GM21723 (cell line): ENCODE measurements at regions not wholly inside any gene's neighbourhood (a gene's known extent, or its start where the extent isn't known, plus 50 kb on each side); places are given as distances from the start of the nearest gene placed in this dataset.

ENCODE experiments used
- ATAC-seq: cut with Tn5 transposase; IDR thresholded peaks from one replicate; pipeline ENCODE4 v1.9.1; 2021; ENCODE audit warnings: mild to moderate bottlenecking, moderate library complexity; ENCODE audit not compliant: unreplicated experiment

GRCh38 chr21:26659182-26659581 lies 86.1 kb upstream of the CYYR1 start:
- ATAC-seq = no peak

GRCh38 chr21:26655460-26655859 lies 82.4 kb upstream of the CYYR1 start:
- no peak for ATAC-seq

- no peak for ATAC-seq
Measured at GRCh38 chr21:26653430-26653829, 80.3 kb upstream of the CYYR1 start.

- ATAC-seq = no peak
Measured at GRCh38 chr21:26652854-26653253, 79.8 kb upstream of the CYYR1 start.

- ATAC-seq = no peak
Measured at GRCh38 chr21:26641062-26641461, 68.0 kb upstream of the CYYR1 start.

GRCh38 chr21:26637201-26637745 lies 64.2 kb upstream of the CYYR1 start:
- ATAC-seq = no peak

GRCh38 chr21:26635681-26636080 lies 62.6 kb upstream of the CYYR1 start:
- ATAC-seq = no peak

GRCh38 chr21:26632691-26633090 lies 59.6 kb upstream of the CYYR1 start:
- ATAC-seq = no peak

GRCh38 chr21:26626187-26626586 lies 53.1 kb upstream of the CYYR1 start:
- ATAC-seq = no peak

GRCh38 chr21:26624983-26625519 lies 52.0 kb upstream of the CYYR1 start:
- no peak for ATAC-seq
